PFSK-1 (cell line): ENCODE measurements at regions not wholly inside any gene's neighbourhood (a gene's known extent, or its start where the extent isn't known, plus 50 kb on each side); places are given as distances from the start of the nearest gene placed in this dataset.

Experiments used
- FOXP2 ChIP-seq: optimal IDR thresholded peaks from 2 replicates; pipeline ENCODE3; 2011; ENCODE audit warnings: borderline replicate concordance, control low read depth, inconsistent platforms; ENCODE audit not compliant: insufficient read depth; ENCODE audit errors: extremely low read length, extremely low read depth
- POLR2AphosphoS5 ChIP-seq: IDR thresholded peaks from 2 replicates; pipeline ENCODE4 v1.6.1; 2012; ENCODE audit warnings: low read depth, mild to moderate bottlenecking, control low read depth, low read length, moderate library complexity
- SIN3A ChIP-seq: IDR thresholded peaks from 2 replicates; pipeline ENCODE4 v1.6.1; 2012; ENCODE audit warnings: mild to moderate bottlenecking, low read length, moderate library complexity, borderline replicate concordance; ENCODE audit not compliant: insufficient read depth
- TAF1 ChIP-seq: IDR thresholded peaks from 2 replicates; pipeline ENCODE4 v1.6.1; 2012; ENCODE audit warnings: low read length, control low read depth, borderline replicate concordance; ENCODE audit not compliant: insufficient read depth
- TF ChIP-seq, protein P1 (sequence below), 2 experiments: IDR thresholded peaks; 2 replicates each; pipeline versions ENCODE4 v1.6.1 to v1.8.0; 2011 to 2012; ENCODE audit warnings: low read depth in 2 of 2, low read length in 2 of 2, control low read depth in 1 of 2, inconsistent platforms in 1 of 2, mild to moderate bottlenecking in 1 of 2, moderate library complexity in 1 of 2; ENCODE audit not compliant: insufficient read depth in 1 of 2

DNA sequence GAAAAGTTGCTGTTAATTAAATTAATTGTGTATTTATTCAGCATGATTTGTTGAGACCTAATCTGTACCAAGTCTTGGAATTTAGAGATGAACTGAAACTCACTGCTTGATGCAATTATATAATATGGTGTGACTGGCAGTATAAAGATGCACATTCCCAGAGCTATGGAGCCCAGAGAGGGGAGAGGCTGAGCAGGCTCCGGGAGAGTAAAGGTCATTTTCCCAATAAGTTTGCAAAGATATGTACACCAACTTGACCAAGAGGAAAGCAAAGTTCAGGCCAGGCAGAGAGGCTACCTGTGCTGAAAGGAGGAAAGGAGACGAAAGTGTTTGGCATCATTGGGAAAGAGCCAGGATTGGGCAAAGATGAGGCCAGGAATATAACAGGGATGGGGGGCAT, 271.7 kb upstream of the KLF4 start:
- TF ChIP-seq, protein P1, sequence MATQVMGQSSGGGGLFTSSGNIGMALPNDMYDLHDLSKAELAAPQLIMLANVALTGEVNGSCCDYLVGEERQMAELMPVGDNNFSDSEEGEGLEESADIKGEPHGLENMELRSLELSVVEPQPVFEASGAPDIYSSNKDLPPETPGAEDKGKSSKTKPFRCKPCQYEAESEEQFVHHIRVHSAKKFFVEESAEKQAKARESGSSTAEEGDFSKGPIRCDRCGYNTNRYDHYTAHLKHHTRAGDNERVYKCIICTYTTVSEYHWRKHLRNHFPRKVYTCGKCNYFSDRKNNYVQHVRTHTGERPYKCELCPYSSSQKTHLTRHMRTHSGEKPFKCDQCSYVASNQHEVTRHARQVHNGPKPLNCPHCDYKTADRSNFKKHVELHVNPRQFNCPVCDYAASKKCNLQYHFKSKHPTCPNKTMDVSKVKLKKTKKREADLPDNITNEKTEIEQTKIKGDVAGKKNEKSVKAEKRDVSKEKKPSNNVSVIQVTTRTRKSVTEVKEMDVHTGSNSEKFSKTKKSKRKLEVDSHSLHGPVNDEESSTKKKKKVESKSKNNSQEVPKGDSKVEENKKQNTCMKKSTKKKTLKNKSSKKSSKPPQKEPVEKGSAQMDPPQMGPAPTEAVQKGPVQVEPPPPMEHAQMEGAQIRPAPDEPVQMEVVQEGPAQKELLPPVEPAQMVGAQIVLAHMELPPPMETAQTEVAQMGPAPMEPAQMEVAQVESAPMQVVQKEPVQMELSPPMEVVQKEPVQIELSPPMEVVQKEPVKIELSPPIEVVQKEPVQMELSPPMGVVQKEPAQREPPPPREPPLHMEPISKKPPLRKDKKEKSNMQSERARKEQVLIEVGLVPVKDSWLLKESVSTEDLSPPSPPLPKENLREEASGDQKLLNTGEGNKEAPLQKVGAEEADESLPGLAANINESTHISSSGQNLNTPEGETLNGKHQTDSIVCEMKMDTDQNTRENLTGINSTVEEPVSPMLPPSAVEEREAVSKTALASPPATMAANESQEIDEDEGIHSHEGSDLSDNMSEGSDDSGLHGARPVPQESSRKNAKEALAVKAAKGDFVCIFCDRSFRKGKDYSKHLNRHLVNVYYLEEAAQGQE (IDR thresholded peaks at IDR 0.05; ENCODE audit: insufficient read depth in 1 of 2, low read depth in 2 of 2, low read length in 2 of 2) = no peak
- TF ChIP-seq POLR2AphosphoS5 (no peak), TAF1 (no peak), SIN3A (no peak), FOXP2 (no peak)
